H1 (cell line): ENCODE measurements at regions not wholly inside any gene's neighbourhood (a gene's known extent, or its start where the extent isn't known, plus 50 kb on each side); places are given as distances from the start of the nearest gene placed in this dataset.
A peak's percentile ranks its signal among the peaks of the same experiment; 100 is the strongest.

Experiments used
- CTCF ChIA-PET: fragments of 300-600 bp; sonication (Branson Sonifier 250); formaldehyde crosslinking; loops from one replicate; lab custom pipeline; 2021; ENCODE audit not compliant: partially characterized antibody; lab: Charles Lee
- POLR2A ChIA-PET: fragments of 300-600 bp; sonication (Branson Sonifier 250); formaldehyde crosslinking; loops from one replicate; lab custom pipeline; 2021; ENCODE audit warnings: inconsistent platforms; ENCODE audit not compliant: partially characterized antibody; lab: Charles Lee
- DNase-seq, 2 experiments: peaks; one replicate each; pipeline versions ENCODE4 v3.0.0 to v3.0.0-alpha.2; 2010 to 2022; ENCODE audit warnings: low spot score in 2 of 2, low read depth in 1 of 2, mixed read lengths in 1 of 2
- FAIRE-seq: peaks from 2 replicates; lab custom pipeline; 2011; peaks lifted over from hg19 to GRCh38; lab: Jason Lieb, UNC
- H2AFZ ChIP-seq: 2 replicates; pipeline ENCODE4 v1.8.1; 2012; ENCODE audit warnings: low read length, inconsistent platforms
- H2AK5ac ChIP-seq: 2 replicates; pipeline ENCODE4 v1.6.1; 2013; ENCODE audit warnings: low read depth, low read length
- H2BK120ac ChIP-seq: replicated peaks from 2 replicates; pipeline ENCODE3; 2013; ENCODE audit warnings: low read depth, low read length, inconsistent platforms
- H2BK12ac ChIP-seq: 2 replicates; pipeline ENCODE4 v1.6.1; 2013; ENCODE audit warnings: low read depth, low read length
- H2BK15ac ChIP-seq: 2 replicates; pipeline ENCODE4 v1.6.1; 2013; ENCODE audit warnings: low read length
- H2BK20ac ChIP-seq: 2 replicates; pipeline ENCODE4 v1.6.1; 2013; ENCODE audit warnings: low read length
- H2BK5ac ChIP-seq: 2 replicates; pipeline ENCODE4 v1.6.1; 2013; ENCODE audit warnings: low read depth, low read length
- H3K14ac ChIP-seq: 2 replicates; pipeline ENCODE4 v1.6.1; 2013; ENCODE audit warnings: inconsistent platforms; ENCODE audit not compliant: insufficient read length
- H3K18ac ChIP-seq: 2 replicates; pipeline ENCODE4 v1.6.1; 2013; ENCODE audit warnings: low read length; ENCODE audit errors: extremely low read depth
- H3K23ac ChIP-seq: 2 replicates; pipeline ENCODE4 v1.6.1; 2013; ENCODE audit warnings: inconsistent platforms; ENCODE audit not compliant: insufficient read length
- H3K23me2 ChIP-seq: 2 replicates; pipeline ENCODE4 v1.6.1; 2013; ENCODE audit warnings: low read depth, low read length
- H3K27ac ChIP-seq: 2 replicates; pipeline ENCODE4 v1.6.1; 2011; ENCODE audit warnings: low read depth, low read length, inconsistent platforms
- H3K27me3 ChIP-seq, 4 experiments: replicated peaks in 1 of 4; 1 replicate in 1 of 4; 2 replicates in 3 of 4; pipeline versions ENCODE4 v1.6.1 to v1.8.1; 2011 to 2013; ENCODE audit warnings: low read length in 3 of 4, mild to moderate bottlenecking in 3 of 4, inconsistent platforms in 2 of 4, mixed read lengths in 2 of 4, moderate library complexity in 1 of 4; ENCODE audit not compliant: control insufficient read depth in 3 of 4, insufficient read depth in 3 of 4; ENCODE audit errors: extremely low read depth in 1 of 4
- H3K36me3 ChIP-seq, 4 experiments: 2 replicates each; pipeline versions ENCODE4 v1.6.1 to v1.8.1; 2011 to 2013; ENCODE audit warnings: mild to moderate bottlenecking in 4 of 4, low read length in 3 of 4, moderate library complexity in 2 of 4, control low read depth in 1 of 4, inconsistent platforms in 1 of 4; ENCODE audit not compliant: insufficient read depth in 4 of 4, control insufficient read depth in 2 of 4
- H3K4ac ChIP-seq: replicated peaks from 2 replicates; pipeline ENCODE3; 2013; ENCODE audit warnings: low read length, low read depth, mixed read lengths, inconsistent platforms; ENCODE audit not compliant: insufficient read length
- H3K4me1 ChIP-seq, 4 experiments: replicated peaks in 1 of 4; 1 replicate in 1 of 4; 2 replicates in 3 of 4; pipeline versions ENCODE4 v1.6.1 to v1.8.1; 2011 to 2013; ENCODE audit warnings: low read length in 3 of 4, inconsistent platforms in 2 of 4, mixed read lengths in 1 of 4; ENCODE audit not compliant: insufficient read depth in 4 of 4, control insufficient read depth in 3 of 4
- H3K4me2 ChIP-seq, 2 experiments: 2 replicates each; pipeline versions ENCODE4 v1.6.1 to v1.8.1; 2011 to 2013; ENCODE audit warnings: low read depth in 2 of 2, low read length in 2 of 2, control low read depth in 1 of 2, inconsistent platforms in 1 of 2, mild to moderate bottlenecking in 1 of 2; ENCODE audit not compliant: insufficient read depth in 1 of 2
- H3K4me3 ChIP-seq, 4 experiments: fragments of 200-600, 300-600 bp in 1 of 4; sonication (generic), shearing (Covaris generic), sonication (Bioruptor Twin) in 1 of 4; 2 replicates each; pipeline versions ENCODE4 v1.5.1 to v1.8.1; 2011 to 2016; ENCODE audit warnings: low read length in 4 of 4, low read depth in 3 of 4, control low read depth in 2 of 4, inconsistent platforms in 2 of 4, mild to moderate bottlenecking in 2 of 4, mixed read lengths in 1 of 4, moderate library complexity in 1 of 4; ENCODE audit not compliant: insufficient read depth in 2 of 4; ENCODE audit errors: extremely low read depth in 1 of 4
- H3K56ac ChIP-seq: replicated peaks from 2 replicates; pipeline ENCODE3; 2013; ENCODE audit warnings: low read depth, mild to moderate bottlenecking, mixed read lengths, low read length, inconsistent platforms; ENCODE audit not compliant: insufficient read length
- H3K79me1 ChIP-seq: 2 replicates; pipeline ENCODE4 v1.6.1; 2013; ENCODE audit warnings: low read depth, low read length, control low read depth
- H3K79me2 ChIP-seq, 2 experiments: 2 replicates each; pipeline versions ENCODE4 v1.6.1 to v1.8.1; 2012 to 2013; ENCODE audit warnings: low read length in 2 of 2, mild to moderate bottlenecking in 2 of 2, inconsistent platforms in 1 of 2; ENCODE audit not compliant: insufficient read depth in 2 of 2, control insufficient read depth in 1 of 2
- H3K9ac ChIP-seq, 4 experiments: replicated peaks in 1 of 4; 1 replicate in 1 of 4; 2 replicates in 3 of 4; pipeline versions ENCODE4 v1.6.1 to v1.8.1; 2011 to 2013; ENCODE audit warnings: low read depth in 3 of 4, low read length in 3 of 4, control low read depth in 2 of 4, mild to moderate bottlenecking in 2 of 4, moderate library complexity in 2 of 4, inconsistent platforms in 1 of 4; ENCODE audit errors: extremely low read depth in 1 of 4
- H3K9me3 ChIP-seq, 2 experiments: 2 replicates each; pipeline versions ENCODE4 v1.6.1 to v1.8.1; 2012 to 2013; ENCODE audit warnings: mild to moderate bottlenecking in 2 of 2, moderate library complexity in 2 of 2, control low read depth in 1 of 2, inconsistent platforms in 1 of 2, low read depth in 1 of 2, low read length in 1 of 2, mixed read lengths in 1 of 2; ENCODE audit not compliant: insufficient read depth in 2 of 2
- H4K20me1 ChIP-seq, 2 experiments: replicated peaks in 1 of 2; 2 replicates each; pipeline versions ENCODE3 to v1.8.1; 2011 to 2013; ENCODE audit warnings: inconsistent platforms in 2 of 2, low read length in 2 of 2, mild to moderate bottlenecking in 1 of 2; ENCODE audit not compliant: insufficient read depth in 2 of 2, control insufficient read depth in 1 of 2
- H4K5ac ChIP-seq: 2 replicates; pipeline ENCODE4 v1.6.1; 2013; ENCODE audit warnings: low read length, low read depth, mixed read lengths, inconsistent platforms; ENCODE audit not compliant: insufficient read length
- H4K8ac ChIP-seq: 2 replicates; pipeline ENCODE4 v1.8.0; 2013; ENCODE audit warnings: mild to moderate bottlenecking, moderate library complexity, low read length, inconsistent platforms; ENCODE audit not compliant: insufficient read depth; ENCODE audit errors: extremely low read depth
- H4K91ac ChIP-seq: replicated peaks from 2 replicates; pipeline ENCODE3; 2013; ENCODE audit warnings: low read length, mixed read lengths, inconsistent platforms; ENCODE audit not compliant: insufficient read length
- BRCA1 ChIP-seq: IDR thresholded peaks from 2 replicates; pipeline ENCODE4 v1.6.1; 2012; ENCODE audit warnings: low read depth, low read length, improper control_type of control experiment
- CBX5 ChIP-seq: fragments of 300-800, 300-1000 bp; sonication (generic); IDR thresholded peaks from 2 replicates; pipeline ENCODE4 v1.7.1; 2016; ENCODE audit warnings: antibody characterized with exemption, low read length, low read depth
- HDAC2 ChIP-seq, 2 experiments: fragments of 300-600 bp in 1 of 2; sonication (generic) in 1 of 2; IDR thresholded peaks; 2 replicates each; pipeline ENCODE4 v1.6.1; 2011 to 2012; ENCODE audit warnings: low read depth in 2 of 2, low read length in 2 of 2, mild to moderate bottlenecking in 2 of 2, moderate library complexity in 2 of 2, borderline replicate concordance in 1 of 2, inconsistent platforms in 1 of 2
- JUN ChIP-seq: IDR thresholded peaks from 2 replicates; pipeline ENCODE4 v1.6.1; 2011; ENCODE audit warnings: low read depth, mild to moderate bottlenecking, improper control_type of control experiment, low read length
- POU5F1 ChIP-seq: IDR thresholded peaks from 2 replicates; pipeline ENCODE4 v1.6.1; 2011; ENCODE audit warnings: low read depth, mild to moderate bottlenecking, low read length, moderate library complexity
- SAP30 ChIP-seq: fragments of 300-600 bp; sonication (generic); IDR thresholded peaks from 2 replicates; pipeline ENCODE4 v1.7.1; 2012; ENCODE audit warnings: low read length, moderate library complexity, mild to moderate bottlenecking, inconsistent platforms; ENCODE audit not compliant: insufficient read depth, insufficient replicate concordance
- TAF7 ChIP-seq: optimal IDR thresholded peaks from 2 replicates; pipeline ENCODE3; 2011; ENCODE audit warnings: low read depth, mild to moderate bottlenecking, inconsistent platforms, low read length, moderate library complexity, borderline replicate concordance
- TEAD4 ChIP-seq: IDR thresholded peaks from 2 replicates; pipeline ENCODE4 v1.6.1; 2012; ENCODE audit warnings: low read depth, low read length, inconsistent platforms, mixed read lengths
- WGBS, 2 experiments: shearing (Covaris generic) in 1 of 2; methylation state at CpG; one replicate each; pipeline versions ENCODE4 v1.1.6 to v1.1.7; 2013 to 2015; ENCODE audit warnings: low lambda C conversion rate in 2 of 2, mixed read lengths in 2 of 2, inconsistent platforms in 1 of 2, low coverage in 1 of 2, missing lambda C conversion rate in 1 of 2; ENCODE audit not compliant: insufficient replicate concordance in 2 of 2, insufficient coverage in 1 of 2, insufficient read length in 1 of 2; ENCODE audit errors: extremely low coverage in 1 of 2, missing lambda C conversion rate in 1 of 2; 5-methylcytosine and 5-hydroxymethylcytosine counted together
- TF ChIP-seq, protein P1 (sequence below): IDR thresholded peaks from 2 replicates; pipeline ENCODE4 v1.6.1; 2012; ENCODE audit warnings: inconsistent platforms

DNA sequence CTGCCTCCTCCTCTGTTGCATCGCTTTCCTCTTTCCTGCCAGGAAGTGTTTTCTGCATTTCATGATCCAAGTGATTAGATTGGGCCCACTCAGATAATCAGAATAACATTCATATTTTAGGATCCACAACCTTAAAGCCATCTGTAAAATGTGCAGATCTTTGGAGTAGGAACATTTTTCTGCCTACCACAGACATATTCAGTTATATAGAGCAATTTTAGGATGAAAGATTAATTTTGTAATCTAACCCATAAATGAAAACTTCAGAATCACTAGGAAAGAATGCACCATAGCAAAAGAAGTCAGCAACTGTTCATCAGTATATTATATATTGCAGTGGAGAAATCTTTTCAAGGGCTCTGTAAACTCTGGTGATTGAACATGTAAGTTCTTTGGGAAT, 659.9 kb upstream of the LUZP2 start:
- CTCF ChIA-PET, result no interaction called here
- no peak overlapping the region for H2BK20ac ChIP-seq
- no peak overlapping the region for H4K91ac ChIP-seq
- no peaks in the 10 kb centered on the region for H3K23me2 ChIP-seq
- no peak overlapping the region for H3K18ac ChIP-seq
- no peak overlapping the region for H3K27ac ChIP-seq
- H4K8ac ChIP-seq, result no peak overlapping the region
- no peak overlapping the region for H2BK120ac ChIP-seq
- no peak overlapping the region for H3K4me3 ChIP-seq
- POLR2A ChIA-PET, result no interaction called here
- H3K4me2 ChIP-seq, result no peak overlapping the region
- no peak overlapping the region for H2BK12ac ChIP-seq
- no peaks in the 10 kb centered on the region for H3K79me2 ChIP-seq
- no peaks in the 10 kb centered on the region for H3K9me3 ChIP-seq
- no peak overlapping the region for H3K56ac ChIP-seq
- DNase-seq (no peak), FAIRE-seq (no peak)
- peak overlapping the region; percentile 23; the same call in 1 of the 2 replicates for H2AFZ ChIP-seq
- WGBS, 2 experiments, result 92% methylated on average over 1 of the region's 1 CpG; no CpG with 5 or more reads in 1 of the 2 experiments
- H2AK5ac ChIP-seq, result no peak overlapping the region
- no peaks in the 10 kb centered on the region for H3K79me1 ChIP-seq
- H3K14ac ChIP-seq, result no peak overlapping the region
- no peak overlapping the region for H3K23ac ChIP-seq
- H3K9ac ChIP-seq, result no peak overlapping the region
- no peak overlapping the region for H3K4ac ChIP-seq
- no peaks in the 10 kb centered on the region for H4K20me1 ChIP-seq
- H2BK5ac ChIP-seq, result no peak overlapping the region
- no peak for TF ChIP-seq TEAD4
- TF ChIP-seq BRCA1, result no peak
- TF ChIP-seq POU5F1, result no peak
- no peak for TF ChIP-seq JUN
- no peak for TF ChIP-seq SAP30
- TF ChIP-seq HDAC2 (IDR thresholded peaks at IDR 0.05; ENCODE audit: borderline replicate concordance in 1 of 2, low read depth in 2 of 2, low read length in 2 of 2), result no peak
- no peak for TF ChIP-seq TAF7
- TF ChIP-seq, protein P1, sequence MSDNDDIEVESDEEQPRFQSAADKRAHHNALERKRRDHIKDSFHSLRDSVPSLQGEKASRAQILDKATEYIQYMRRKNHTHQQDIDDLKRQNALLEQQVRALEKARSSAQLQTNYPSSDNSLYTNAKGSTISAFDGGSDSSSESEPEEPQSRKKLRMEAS, result no peak
- no peak for TF ChIP-seq CBX5
- no peak overlapping the region for H2BK15ac ChIP-seq
- no peaks in the 10 kb centered on the region for H3K27me3 ChIP-seq
- H3K4me1 ChIP-seq, result no peaks in the 10 kb centered on the region
- H4K5ac ChIP-seq, result no peak overlapping the region
- H3K36me3 ChIP-seq, result no peaks in the 10 kb centered on the region
